Thyroid gland (tissue), 4 donors: ENCODE measurements at regions not wholly inside any gene's neighbourhood (a gene's known extent, or its start where the extent isn't known, plus 50 kb on each side); places are given as distances from the start of the nearest gene placed in this dataset.

Source experiments
- DNase-seq, 2 donors: peaks; one replicate each; pipeline ENCODE4 v3.0.0-alpha.2; 2019
- H3K27ac ChIP-seq, 3 donors: fragments of 200-600 bp; sonication (generic); 1 replicate in 2 of 3; 2 replicates in 1 of 3; pipeline ENCODE4 v1.5.1; 2016 to 2019; ENCODE audit warnings: mild to moderate bottlenecking in 1 of 3, moderate library complexity in 1 of 3
- H3K27me3 ChIP-seq: fragments of 200-600 bp; sonication (generic); one replicate; pipeline ENCODE4 v1.5.1; 2019
- H3K36me3 ChIP-seq, 2 donors: fragments of 200-600 bp; sonication (generic); one replicate each; pipeline ENCODE4 v1.5.1; 2016 to 2019
- H3K4me1 ChIP-seq, 2 donors: fragments of 200-600 bp; sonication (generic); one replicate each; pipeline ENCODE4 v1.5.1; 2017 to 2019
- H3K4me3 ChIP-seq, 3 donors: fragments of 200-600 bp; sonication (generic); replicated peaks in 1 of 3; 1 replicate in 2 of 3; 2 replicates in 1 of 3; pipeline ENCODE4 v1.5.1; 2016; ENCODE audit warnings: mild to moderate bottlenecking in 1 of 3
- H3K9me3 ChIP-seq: fragments of 200-600 bp; sonication (generic); one replicate; pipeline ENCODE4 v1.5.1; 2017
- POLR2A ChIP-seq, 2 donors: fragments of 450-650 bp; IDR thresholded peaks; one replicate each; pipeline ENCODE4 v1.6.1; 2017; ENCODE audit warnings: antibody characterized with exemption in 2 of 2, mild to moderate bottlenecking in 2 of 2, moderate library complexity in 1 of 2
- WGBS, 2 donors: methylation state at CpG; one replicate each; pipeline ENCODE4 v1.1.5; 2017; 5-methylcytosine and 5-hydroxymethylcytosine counted together
- intact Hi-C: fragments of 100-400 bp; cut with DNase I; formaldehyde crosslinking; loops from one replicate; pipeline ENCODE4 v1.15.1; 2023
- TF ChIP-seq, protein P1 (sequence below), 6 experiments: fragments of 200-600 bp in 3 of 6; fragments of 450-650 bp in 3 of 6; sonication (generic) in 3 of 6; IDR thresholded peaks; one replicate each; pipeline ENCODE4 v1.5.1; 2016 to 2019; ENCODE audit warnings: antibody characterized with exemption in 6 of 6, mild to moderate bottlenecking in 2 of 6, inconsistent platforms in 1 of 6, moderate library complexity in 1 of 6

DNA sequence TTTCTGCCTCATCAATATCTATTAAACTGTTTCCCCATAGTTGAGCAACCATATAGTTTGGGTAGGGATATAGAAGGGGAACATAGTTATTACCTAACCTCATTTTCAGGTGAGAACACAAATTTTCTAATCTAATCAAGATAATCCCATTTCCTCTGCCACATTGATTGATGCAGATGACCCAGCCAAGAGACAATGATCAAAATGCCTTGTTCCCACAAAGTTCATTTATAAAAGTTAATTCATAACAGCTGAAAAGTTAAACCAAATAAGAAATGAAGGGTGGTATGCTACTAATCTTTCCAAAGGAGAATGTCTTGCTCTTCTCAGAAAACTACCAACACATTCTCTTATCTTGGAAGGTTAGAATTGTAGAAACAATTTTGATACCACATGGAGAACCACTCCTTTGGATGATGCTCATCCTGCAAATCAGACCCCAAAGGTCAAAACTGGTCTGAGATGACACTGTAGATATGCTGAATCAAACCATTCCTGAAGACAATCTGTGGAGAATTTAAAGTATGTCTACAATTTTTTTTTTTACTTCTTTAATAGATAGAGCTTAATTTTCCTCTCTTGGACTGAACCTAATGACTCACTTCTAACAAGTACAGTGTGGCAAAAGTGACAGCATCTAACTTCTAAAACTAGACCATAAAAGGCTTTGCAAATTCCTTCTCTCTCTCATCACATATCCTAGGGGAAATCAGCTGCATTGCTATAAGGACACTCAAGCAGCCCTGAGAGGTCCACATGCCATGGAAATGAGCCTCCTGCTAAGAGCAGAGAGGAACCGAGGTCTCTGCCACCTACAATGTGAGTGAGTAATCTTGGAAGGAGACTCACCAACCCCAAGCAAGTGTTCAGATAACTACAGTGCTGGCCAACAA, 586.7 kb upstream of the TUSC1 start:
- Histone ChIP-seq H3K27ac (no peak overlapping the region), H3K9me3 (no peaks in the 10 kb centered on the region), H3K27me3 (no peaks in the 10 kb centered on the region), H3K4me1 (no peaks in the 10 kb centered on the region), H3K36me3 (no peaks in the 10 kb centered on the region), H3K4me3 (no peak overlapping the region)
- no peak for TF ChIP-seq POLR2A (IDR thresholded peaks at IDR 0.05)
- TF ChIP-seq, protein P1, sequence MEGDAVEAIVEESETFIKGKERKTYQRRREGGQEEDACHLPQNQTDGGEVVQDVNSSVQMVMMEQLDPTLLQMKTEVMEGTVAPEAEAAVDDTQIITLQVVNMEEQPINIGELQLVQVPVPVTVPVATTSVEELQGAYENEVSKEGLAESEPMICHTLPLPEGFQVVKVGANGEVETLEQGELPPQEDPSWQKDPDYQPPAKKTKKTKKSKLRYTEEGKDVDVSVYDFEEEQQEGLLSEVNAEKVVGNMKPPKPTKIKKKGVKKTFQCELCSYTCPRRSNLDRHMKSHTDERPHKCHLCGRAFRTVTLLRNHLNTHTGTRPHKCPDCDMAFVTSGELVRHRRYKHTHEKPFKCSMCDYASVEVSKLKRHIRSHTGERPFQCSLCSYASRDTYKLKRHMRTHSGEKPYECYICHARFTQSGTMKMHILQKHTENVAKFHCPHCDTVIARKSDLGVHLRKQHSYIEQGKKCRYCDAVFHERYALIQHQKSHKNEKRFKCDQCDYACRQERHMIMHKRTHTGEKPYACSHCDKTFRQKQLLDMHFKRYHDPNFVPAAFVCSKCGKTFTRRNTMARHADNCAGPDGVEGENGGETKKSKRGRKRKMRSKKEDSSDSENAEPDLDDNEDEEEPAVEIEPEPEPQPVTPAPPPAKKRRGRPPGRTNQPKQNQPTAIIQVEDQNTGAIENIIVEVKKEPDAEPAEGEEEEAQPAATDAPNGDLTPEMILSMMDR (IDR thresholded peaks at IDR 0.05), result no peak
- 9 to 27% methylated on average over 1 of the region's 1 CpG for WGBS, 2 donors
- no peak for DNase-seq
- intact Hi-C loops, result no loop called here

DNA sequence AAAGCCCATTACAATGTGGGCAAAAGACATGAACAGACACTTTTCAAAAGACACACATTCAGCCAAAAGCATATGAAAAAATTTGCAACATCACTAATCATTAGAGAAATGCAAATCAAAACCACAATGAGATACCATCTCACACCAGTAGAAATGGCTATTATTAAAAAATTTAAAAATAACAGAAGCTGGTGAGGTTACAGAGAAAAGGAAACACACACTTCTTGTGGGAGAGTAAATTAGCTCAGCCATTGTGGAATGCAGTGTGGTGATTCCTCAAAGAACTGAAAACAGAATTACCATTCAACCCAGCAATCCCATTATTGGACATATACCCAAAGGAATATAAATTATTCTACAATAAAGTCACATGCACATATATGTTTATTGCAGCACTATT, 585.2 kb upstream of the TUSC1 start:
- no peaks in the 10 kb centered on the region for H3K27me3 ChIP-seq

DNA sequence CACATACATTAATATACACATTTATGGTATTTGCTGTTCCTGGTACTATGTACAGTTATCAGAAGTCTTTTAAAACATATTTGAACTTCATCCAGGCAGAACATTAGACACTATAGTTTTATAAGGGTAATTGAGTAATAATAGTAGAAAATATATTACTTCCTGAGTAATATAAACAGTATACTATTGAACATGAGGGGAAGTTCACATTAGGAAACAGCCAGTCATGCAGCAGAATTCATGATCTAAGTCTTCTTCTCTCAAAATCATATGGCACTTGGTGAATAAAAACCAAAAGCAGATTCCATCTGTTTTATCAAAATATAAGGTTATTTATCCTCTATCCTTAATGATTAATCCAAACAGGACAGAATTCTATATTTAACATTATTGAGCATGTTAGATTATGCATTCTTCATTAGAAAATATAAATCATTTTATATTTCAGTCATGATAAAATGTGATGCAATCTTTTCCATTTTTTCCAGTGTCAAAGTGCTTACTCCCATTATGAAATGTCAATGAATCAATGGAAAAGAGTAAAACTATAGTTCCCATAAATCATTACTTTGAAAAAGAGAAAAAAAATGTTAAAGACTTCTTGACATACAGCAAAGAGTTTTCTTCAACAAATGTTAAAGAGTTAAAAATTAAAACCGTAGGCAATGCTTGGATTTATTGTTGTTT, 584.3 kb upstream of the TUSC1 start:
- Histone ChIP-seq H3K9me3 (no peaks in the 10 kb centered on the region), H3K27ac (no peak overlapping the region), H3K4me3 (no peak overlapping the region), H3K27me3 (no peaks in the 10 kb centered on the region), H3K36me3 (no peaks in the 10 kb centered on the region), H3K4me1 (no peaks in the 10 kb centered on the region)
- intact Hi-C loops, result no loop called here
- WGBS, 2 donors, result 88 to 94% methylated on average over 1 of the region's 1 CpG
- no peak for DNase-seq
- no peak for TF ChIP-seq POLR2A (IDR thresholded peaks at IDR 0.05)
- TF ChIP-seq, protein P1 (IDR thresholded peaks at IDR 0.05), result no peak

More for the DNA sequence above, 585.2 kb upstream of the TUSC1 start:
- no peaks in the 10 kb centered on the region for H3K36me3 ChIP-seq
- H3K9me3 ChIP-seq, result no peaks in the 10 kb centered on the region
- intact Hi-C loops, result no loop called here
- H3K27ac ChIP-seq, result no peak overlapping the region
- DNase-seq, result no peak
- no peaks in the 10 kb centered on the region for H3K4me1 ChIP-seq
- no peak overlapping the region for H3K4me3 ChIP-seq
- TF ChIP-seq, protein P1 (IDR thresholded peaks at IDR 0.05), result no peak
- no peak for TF ChIP-seq POLR2A (IDR thresholded peaks at IDR 0.05)

- WGBS, 2 donors, result 83 to 84% methylated on average over 3 of the region's 3 CpGs
- DNase-seq, result no peak
- H3K27ac ChIP-seq, result no peak overlapping the region
- H3K9me3 ChIP-seq, result no peaks in the 10 kb centered on the region
- no peaks in the 10 kb centered on the region for H3K27me3 ChIP-seq
- no peaks in the 10 kb centered on the region for H3K4me1 ChIP-seq
- no peak for TF ChIP-seq POLR2A (IDR thresholded peaks at IDR 0.05)
- TF ChIP-seq, protein P1 (IDR thresholded peaks at IDR 0.05), result no peak
- H3K36me3 ChIP-seq, result no peaks in the 10 kb centered on the region
- H3K4me3 ChIP-seq, result no peak overlapping the region
- intact Hi-C loops, result no loop called here
These were observed 583.5 kb upstream of the TUSC1 start for GRCh38 chr9:26261503-26262330.
